SK-MEL-5 (cell line): ENCODE measurements at regions not wholly inside any gene's neighbourhood (a gene's known extent, or its start where the extent isn't known, plus 50 kb on each side); places are given as distances from the start of the nearest gene placed in this dataset.

Experiments
- DNase-seq: peaks from one replicate; pipeline ENCODE4 v3.0.0-alpha.2; 2016; ENCODE audit warnings: low read depth, low spot score
- in situ Hi-C: cut with HindIII; loops from 2 replicates; pipeline ENCODE4 v1.10.0; 2016; ENCODE audit warnings: low sequenced_read_pairs, high pct_unique_total_duplicates, low pct_unique_long_range_greater_than_20kb

DNA sequence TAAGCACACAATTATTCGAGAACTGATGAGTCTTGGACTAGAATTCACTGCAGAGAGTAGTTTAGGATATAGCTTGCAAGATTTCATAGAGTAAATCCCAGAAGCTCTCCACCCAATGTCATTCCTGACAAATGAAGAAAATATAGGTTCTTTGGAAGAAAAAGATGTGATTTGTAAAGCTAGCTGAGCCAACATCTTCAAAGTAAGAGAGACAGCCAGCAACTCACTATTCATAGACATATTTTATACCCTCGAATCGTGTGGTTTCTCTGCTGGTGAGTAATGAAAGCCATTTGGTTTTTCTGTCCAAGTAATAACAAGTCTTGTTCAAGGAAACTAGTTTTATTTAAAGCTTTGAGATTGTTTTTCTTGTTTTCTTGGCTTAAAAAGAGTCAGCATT is 165.7 kb upstream of the SYT6 start:
- in situ Hi-C loops = no loop called here
- no peak for DNase-seq

DNA sequence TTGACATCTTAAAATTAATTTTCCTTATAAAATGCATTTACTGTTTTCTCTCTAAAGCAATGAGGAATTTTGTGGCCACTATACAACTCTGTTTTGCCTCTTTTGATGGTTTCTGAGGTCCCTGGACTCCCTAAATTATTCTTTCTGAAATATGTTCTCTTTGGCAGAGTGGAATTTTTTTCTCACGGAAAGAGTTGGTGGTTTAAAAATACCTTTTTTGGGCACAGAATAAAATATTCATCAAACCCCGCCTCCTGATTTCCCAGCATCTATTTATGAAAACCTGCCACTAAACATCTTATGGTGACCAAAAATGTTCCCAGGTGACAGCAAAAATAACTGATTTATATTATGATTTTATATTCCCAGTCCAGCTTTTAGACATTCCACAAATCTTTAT is 165.3 kb upstream of the SYT6 start:
- in situ Hi-C loops = no loop called here
- DNase-seq = no peak

- in situ Hi-C loops = no loop called here
Measured at GRCh38 chr1:114316204-114316603, 162.5 kb upstream of the SYT6 start.

DNA sequence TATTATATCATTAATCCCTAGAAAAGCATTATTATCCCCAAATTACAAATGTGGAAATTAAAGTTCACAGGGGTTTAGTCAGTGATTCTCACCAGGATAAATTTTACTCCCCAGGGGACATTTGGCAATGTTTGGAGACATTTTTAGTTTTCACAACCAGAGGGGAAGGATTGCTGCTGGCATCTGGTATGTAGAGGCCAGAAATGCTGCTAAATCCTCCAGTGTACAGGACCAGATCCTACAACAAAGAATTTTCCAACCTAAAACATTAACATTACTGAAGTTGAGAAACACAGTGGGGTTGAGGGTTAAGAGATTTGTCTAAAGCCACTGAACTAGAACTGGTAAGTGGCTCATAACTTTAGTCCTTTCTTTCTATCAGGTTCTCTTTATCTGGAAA is 162.0 kb upstream of the SYT6 start:
- in situ Hi-C loops = no loop called here
- DNase-seq = no peak

More at GRCh38 chr1:114316204-114316603, 162.5 kb upstream of the SYT6 start:
- DNase-seq = peak; percentile 14

GRCh38 chr1:114314576-114314975 is 160.9 kb upstream of the SYT6 start:
- in situ Hi-C loops = no loop called here
- no peak for DNase-seq

DNA sequence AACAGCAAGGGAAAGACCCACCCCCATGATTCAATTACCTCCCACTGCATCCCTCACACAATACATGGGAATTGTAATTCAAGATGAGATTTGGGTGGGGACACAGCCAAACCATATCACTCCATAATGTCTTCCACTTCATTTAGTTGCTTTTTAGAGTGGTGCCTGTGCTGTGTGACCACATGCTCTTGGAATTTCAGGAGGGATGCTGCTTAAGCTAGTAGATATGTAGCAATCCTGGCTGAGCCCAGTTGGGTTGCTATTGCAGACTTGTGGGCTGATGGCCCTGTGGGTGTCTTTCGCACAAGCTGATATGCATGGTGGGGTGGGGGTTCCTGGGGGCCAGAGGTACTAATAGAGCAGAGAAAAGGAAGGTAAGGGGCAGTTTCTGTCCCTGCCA is 160.4 kb upstream of the SYT6 start:
- in situ Hi-C loops = no loop called here

GRCh38 chr1:114310695-114311271 is 157.1 kb upstream of the SYT6 start:
- in situ Hi-C loops = no loop called here
- DNase-seq = peak; percentile 7

More for the DNA sequence above, 160.4 kb upstream of the SYT6 start:
- DNase-seq = no peak

GRCh38 chr1:114302821-114303220 is 149.2 kb upstream of the SYT6 start:
- in situ Hi-C loops = no loop called here
- no peak for DNase-seq

- in situ Hi-C loops = no loop called here
Measured at GRCh38 chr1:114299331-114299975, 145.8 kb upstream of the SYT6 start.

GRCh38 chr1:114298008-114298407 is 144.3 kb upstream of the SYT6 start:
- in situ Hi-C loops = no loop called here
- no peak for DNase-seq

More at GRCh38 chr1:114299331-114299975, 145.8 kb upstream of the SYT6 start:
- DNase-seq = no peak

GRCh38 chr1:114296413-114296812 is 142.7 kb upstream of the SYT6 start:
- DNase-seq = no peak
- in situ Hi-C loops = no loop called here

DNA sequence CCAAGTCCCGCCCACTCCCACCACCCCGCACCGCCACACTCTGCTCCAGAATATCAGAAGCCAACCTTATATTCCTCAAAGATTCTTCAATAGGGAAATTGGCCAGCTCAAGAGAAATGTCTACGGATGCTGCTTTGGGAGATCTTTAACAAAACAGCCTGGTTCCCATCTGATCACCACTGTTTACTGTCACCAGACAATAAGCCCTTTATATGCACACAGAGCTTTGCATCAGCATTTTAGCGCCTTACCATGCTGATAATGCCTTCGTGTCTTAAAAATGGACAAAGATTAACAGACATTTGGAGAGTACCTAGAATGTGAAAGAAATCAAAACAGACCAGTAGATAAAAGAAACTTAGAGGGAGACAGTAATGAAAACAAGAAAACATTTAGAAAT is 141.7 kb upstream of the SYT6 start:
- peak; percentile 62 for DNase-seq
- in situ Hi-C loops = no loop called here

DNA sequence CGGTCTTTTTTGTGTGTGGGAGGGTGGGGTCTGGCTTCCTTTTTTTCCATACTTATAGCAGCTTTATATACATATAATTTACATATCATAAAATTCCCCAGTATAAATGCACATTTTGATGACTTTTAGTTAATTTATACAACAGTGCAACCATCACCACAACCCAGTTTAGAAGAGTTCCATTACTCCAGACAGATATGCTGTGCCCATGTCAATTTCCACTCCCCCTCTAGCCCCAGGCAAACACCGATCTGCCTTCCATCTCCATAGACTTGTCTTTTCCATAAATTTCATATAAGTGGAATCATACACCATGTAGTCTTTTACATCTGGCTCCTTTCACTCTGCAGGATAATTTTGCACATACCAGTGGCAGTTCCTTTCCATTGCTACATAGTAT is 139.2 kb upstream of the SYT6 start:
- no peak for DNase-seq

DNA sequence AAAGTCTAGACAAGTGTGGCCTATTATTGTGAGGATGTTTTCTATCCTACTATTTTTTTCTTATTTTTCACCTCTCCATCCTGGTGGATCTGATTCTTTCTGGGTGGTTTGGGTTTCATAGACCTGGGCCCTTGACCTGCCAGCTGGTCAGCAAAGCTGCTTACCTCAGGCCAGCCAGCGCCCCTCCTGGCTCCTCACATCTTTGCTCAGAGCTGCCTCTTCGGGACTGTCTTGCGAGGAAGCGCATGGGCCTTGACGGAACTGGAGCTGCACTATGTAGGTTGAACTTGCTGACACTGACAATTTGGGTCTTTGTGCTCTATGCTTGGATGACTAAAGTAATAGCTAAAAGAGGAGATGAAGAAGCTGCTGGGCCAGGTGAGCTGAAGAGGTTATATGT is 138.5 kb upstream of the SYT6 start:
- DNase-seq = no peak
- in situ Hi-C loops = no loop called here

More for the DNA sequence above, 139.2 kb upstream of the SYT6 start:
- in situ Hi-C loops = no loop called here

GRCh38 chr1:114290776-114291175 is 137.1 kb upstream of the SYT6 start:
- in situ Hi-C loops = no loop called here
- DNase-seq = no peak

DNA sequence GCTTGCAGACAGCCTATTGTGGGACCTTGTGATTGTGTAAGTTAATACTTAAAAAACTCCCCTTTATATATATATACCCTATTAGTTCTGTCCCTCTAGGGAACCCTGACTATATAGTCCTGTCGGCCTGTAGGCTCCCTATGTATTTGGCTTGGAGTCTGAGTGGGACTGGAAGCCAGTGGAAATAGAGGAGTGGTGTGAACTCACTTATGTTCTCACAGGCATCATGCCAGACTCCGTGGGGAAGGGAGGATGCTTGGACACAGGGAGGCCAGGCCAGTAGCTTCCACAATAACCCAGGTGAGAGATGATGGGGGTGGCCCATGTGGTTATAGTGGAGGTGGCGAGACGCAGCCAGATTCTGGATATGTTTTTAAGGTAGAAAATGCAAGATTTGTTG is 136.7 kb upstream of the SYT6 start:
- DNase-seq = no peak
- in situ Hi-C loops = no loop called here

- DNase-seq = no peak
- in situ Hi-C loops = no loop called here
Measured at GRCh38 chr1:114289824-114290223, 136.2 kb upstream of the SYT6 start.

DNA sequence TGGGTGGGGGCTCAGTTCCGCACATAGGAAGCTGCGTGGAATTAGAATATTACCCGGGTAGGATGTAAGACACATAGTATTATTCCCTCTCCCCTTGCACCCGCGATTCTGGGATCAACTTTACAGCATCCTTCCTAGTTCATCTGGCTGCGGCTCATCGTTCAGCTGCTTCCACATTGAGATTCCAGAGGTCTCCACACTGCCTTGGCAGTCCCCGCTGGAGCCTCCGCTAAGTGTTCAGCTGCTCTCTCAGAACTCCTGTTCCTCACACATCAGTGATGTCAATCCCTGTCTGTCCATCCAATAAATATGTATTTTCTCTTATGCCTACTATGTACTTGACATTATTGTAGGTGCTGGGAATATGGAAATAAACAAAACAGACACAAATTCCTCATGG is 135.6 kb upstream of the SYT6 start:
- in situ Hi-C loops = no loop called here
- DNase-seq = no peak

- no peak for DNase-seq
- in situ Hi-C loops = no loop called here
Measured at GRCh38 chr1:114286960-114287359, 133.3 kb upstream of the SYT6 start.

DNA sequence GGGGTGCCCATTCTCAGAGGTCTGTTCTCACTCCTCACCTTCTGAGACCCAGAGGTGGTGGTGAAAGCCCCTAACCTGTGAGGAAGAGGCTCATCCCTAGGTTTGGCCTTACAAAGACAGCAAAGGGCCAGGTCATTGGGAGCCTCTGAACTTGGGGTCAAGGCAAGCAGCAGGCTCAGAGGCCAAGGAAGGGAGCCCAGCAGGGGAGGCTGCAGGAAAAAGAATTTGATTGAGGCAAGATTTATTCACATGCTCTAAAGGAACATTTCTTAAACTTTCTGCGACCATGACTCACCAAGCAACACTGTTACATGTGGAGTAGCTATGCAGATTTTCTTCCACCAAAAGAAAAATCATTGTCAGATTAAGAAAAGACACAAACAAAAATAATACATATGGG is 132.5 kb upstream of the SYT6 start:
- in situ Hi-C loops = no loop called here

More for the DNA sequence above, 132.5 kb upstream of the SYT6 start:
- DNase-seq = no peak
